ENCODE measurements at regions not wholly inside any gene's neighbourhood (a gene's known extent, or its start where the extent isn't known, plus 50 kb on each side); places are given as distances from the start of the nearest gene placed in this dataset.
"Not testable (repeated sequence)": the region's sequence is repeated elsewhere in the genome, so short reads cannot be mapped to it uniquely, and the experiment has no call there.

DNA sequence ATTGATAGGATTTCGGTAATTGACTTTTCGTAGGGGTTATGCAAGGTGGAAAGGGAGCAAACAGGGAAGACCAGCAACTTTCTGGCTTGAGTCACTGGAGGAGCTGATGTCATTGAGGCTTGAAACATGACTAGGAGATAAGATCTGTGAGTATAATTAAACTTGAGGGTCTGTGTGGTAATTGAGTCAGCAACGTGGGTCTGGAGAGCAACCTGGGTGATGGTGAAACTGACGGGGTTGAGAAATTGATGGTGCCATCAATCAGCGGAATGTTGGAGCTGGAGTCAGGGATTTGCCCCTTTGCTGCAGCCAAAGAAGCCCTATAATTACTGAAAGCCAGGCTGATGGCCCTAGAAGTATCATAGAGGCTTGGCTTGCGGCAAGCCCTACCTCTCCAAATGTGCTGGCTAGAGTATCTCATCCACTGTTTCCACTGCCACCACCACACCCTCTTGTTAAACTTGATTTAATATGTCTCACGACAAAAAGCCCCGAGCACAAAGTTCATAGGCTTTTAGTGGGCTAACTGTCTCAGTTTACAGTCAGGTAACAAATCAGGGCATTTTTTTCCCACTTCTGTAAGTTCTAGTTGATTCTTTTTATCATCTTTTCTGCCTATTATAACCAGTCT lies 186.9 kb upstream of the ELAC2 start:
- DNase-seq = no peak

DNA sequence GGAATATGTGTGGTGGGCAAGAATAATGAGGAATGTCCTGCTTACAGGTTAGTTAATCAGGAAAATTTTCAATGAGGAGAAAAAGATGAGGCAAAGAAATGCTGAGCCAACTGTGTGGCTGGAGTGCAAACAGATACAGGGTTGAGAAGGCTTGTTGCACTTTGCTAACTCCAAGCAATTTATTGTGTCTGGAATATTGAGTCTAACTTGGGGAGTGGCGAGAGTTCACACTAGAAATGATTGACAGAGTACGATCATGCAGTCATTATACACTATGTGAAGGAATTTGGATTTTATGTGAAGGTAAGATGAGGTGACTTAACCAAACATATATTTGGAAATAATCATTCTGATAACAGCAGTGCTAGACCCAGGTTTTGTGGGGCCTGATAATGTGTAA lies 185.0 kb upstream of the ELAC2 start:
- no peak for DNase-seq

DNA sequence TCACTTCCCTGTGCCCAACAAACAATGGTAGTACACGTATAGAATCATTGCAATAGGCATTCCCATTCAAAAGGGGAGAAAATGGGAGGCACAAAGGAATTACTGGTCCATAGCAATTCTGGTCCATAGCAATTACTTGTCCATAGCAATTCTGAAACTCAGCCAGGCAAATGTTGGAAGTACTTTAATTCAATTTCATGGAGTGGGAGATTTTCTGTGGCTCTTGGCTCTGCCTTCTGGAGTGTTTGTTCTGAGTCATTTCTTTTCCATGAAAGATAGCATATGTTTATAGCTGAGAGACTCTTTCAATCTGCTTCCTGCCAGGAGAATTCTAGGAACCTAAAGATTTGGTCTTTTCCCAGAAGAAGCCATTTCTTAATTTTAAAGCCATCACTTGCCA lies 182.8 kb upstream of the ELAC2 start:
- DNase-seq = no peak

DNA sequence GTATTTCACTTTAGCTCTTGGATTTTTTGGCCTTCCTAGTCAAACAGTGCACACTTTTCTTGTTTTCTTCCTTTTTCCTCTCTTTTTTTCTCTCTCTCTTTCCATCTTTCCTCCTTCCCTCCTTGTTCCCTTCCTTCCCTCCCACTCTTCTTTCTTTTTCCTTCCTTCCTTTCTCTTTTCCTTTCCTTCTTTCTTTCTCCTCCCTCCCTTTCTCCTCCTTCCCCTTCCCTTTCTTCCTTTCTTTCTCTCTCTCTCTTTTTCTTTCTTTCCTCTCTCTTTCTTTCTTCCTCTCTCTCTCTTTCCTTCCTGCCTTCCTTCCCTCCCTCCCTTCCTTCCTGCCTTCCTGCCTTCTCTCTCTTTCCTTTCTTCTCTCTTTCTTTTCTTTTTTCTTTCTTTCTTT lies 181.6 kb upstream of the ELAC2 start:
- DNase-seq = no peak

DNA sequence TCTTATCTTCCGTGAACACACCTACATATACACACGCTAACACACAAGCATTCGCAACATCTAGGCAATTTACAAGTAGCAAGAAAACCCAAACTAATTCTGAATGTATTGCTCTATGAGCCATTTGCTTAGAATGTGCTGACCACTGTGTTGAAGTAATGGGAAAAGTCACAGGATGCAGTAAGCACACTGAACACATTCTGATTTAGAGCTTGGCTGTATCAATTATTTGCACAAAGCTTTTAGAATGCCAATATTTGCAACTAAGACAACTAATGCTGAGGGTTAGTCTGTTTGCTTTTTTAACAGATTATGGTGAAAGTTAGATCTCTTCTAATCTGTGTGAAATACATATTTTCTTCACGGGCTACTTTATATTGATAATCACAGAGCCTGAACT lies 179.8 kb upstream of the ELAC2 start:
- no peak for DNase-seq

DNA sequence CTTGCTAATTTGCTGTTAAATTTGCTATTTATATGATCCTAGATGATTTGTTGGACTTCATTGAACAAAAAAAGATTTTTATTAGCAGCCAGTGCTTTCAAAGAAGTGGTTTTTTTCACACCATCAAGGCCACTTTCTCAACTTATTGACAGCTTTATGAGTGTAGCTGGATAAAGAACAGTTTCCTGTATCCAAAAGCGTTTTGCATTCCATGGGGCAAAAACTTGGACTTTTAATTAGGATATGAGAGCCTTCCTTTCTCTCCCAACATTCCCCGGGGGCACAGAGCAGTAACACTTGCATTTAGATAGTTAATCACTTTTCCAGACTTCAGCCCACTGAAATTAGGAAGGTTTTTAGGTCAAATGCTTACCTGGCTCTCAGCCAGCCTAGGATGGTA lies 177.1 kb upstream of the ELAC2 start:
- no peak for DNase-seq

DNA sequence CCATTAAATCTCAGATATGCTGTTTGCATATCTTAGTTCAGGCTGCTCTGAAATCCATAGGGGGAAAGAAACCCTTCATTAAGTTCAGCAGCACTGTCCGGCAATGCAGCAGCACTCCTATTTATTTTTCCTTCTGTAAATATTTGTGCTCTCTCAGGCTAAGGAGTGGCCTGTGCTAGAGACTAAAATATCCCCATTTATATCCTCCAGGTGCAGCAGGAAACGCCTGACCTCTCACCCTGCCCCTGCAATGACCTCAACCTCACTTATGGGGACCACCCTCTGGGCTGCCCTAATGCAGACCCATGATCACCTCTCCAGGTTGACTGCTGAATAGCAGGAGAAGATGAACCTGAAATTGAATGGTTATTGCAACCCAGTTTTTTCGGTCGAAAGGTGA lies 165.0 kb upstream of the ELAC2 start:
- DNase-seq = no peak

DNA sequence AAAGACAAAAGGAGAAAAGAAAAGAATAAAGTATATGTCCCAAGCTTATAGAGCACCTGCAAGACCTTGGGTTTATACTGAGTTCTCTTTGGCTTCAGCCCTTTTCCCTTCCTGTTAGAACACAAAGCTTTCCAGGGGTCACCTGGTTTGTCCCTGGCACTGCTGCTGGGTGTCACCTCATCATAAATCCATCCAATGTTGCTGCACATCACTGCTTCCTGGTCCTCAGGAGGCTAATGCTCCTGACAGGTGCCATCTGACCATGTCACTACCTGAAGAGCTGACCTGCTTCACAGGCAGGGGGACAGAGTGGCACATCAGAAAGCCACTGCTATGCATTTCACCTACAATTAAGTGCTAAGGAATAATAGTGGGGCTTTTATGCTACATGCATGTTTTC lies 164.6 kb upstream of the ELAC2 start:
- DNase-seq = no peak

DNA sequence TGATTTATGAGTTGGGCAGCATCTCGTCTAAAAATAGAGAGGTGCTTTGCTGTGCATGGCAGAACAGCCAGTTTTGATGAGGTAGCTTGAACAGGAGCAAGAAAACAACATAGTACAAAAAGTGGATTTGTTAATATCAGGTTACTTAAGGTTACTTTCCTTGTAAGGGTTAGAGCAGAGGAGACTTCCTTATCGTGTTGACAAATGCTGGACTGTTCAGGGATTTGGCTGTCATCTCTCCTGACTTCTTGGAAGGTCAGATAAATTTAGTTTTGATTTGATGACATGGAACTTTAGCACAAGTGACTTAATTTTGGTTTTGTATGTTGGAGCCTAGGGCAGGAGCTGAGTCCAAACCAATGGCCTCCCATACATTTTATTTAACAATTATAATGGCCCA lies 163.9 kb upstream of the ELAC2 start:
- no peak for DNase-seq

DNA sequence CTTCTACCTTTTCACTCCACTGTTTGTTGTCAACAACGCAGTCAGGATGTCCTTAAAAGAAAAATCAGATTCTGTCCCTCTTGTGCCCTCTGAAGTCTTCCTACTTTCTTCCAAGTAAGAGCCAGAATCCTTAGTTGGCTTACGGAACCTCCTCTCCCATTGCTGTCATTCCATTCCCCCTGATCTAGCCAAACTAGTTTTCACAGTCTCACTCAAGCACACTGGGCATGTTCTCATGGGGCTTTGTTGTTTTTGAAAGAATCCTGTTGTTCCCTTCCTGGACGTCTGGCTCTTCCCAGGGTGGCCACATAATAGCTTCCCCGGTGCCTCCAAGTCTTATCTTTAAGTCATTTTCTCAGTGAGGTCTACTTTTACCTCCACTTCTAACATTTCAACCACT lies 158.6 kb upstream of the ELAC2 start:
- no peak for DNase-seq

DNA sequence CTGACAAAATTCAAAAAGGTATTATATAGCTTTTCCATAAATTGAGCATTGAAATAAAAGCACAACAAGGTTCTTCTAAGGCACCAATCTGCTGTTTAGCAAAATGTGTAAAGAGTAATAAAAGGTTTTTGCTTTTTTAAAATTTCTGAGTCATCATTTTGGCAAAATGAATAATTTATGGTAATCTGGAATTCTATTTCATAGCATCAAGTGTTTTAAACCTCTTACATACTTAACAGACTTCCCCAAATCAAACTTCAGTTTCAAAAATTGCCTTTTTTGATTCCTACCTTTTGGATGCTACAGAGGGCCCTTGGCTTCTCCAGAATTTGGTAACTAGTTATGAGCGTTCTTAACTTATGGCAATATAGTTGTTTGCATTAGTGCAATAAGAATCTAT lies 154.0 kb upstream of the ELAC2 start:
- no peak for DNase-seq

DNA sequence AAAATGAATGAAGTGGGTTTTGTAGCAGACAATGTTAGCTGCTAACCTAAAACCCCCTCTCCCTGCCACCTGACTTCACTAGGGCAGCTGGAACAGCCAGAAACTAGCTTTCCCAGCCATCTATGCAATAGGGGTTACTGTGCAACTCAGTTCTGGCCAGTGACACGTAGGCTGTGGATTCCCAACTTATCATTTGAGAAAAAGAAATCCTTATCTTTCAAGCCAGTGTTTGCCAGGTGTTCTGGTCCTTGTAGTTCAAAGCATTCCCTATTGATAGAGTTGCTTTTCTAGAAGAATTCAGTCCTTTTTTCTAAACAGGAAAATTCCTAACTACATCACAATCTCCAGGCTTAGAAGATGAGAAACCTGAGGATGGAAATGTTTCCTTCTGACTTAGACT lies 144.5 kb upstream of the ELAC2 start:
- DNase-seq = no peak

DNA sequence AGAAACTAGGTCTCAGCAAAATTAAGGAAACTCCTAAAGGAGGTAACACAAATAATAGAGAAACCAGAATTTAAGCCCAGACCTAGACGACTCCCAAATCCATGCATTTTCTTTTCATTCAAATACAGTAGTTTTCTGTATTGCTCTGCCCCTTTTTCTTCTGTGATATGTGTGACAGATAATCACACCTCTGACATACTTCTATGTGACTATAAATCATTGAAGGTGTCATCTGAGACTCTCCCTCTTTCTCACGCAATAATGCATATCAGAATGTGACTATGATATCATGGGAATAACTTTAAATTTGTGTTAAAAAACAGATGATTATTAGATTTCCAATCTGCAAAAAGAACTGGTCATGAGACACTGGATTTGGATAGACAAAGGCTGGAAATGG lies 143.0 kb upstream of the ELAC2 start:
- no peak for DNase-seq

DNA sequence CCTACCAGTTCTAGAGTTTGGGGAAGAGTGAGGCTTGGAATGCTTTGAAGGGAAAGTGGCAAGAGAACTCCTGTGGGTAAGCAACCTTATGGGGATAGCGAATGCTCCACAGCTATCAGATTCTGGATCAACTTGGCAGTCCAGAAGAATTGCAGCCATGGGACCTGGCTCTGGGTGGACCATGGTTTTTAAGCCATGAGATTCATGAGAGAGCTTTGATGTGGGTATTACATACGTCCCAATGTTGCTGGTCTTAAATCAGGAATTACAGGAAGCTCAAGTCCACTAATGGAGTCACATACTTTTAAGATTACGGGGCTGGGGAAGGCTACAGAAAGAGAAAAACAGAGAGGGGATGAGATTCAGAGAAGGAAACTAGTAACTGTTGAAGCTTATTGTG lies 142.5 kb upstream of the ELAC2 start:
- DNase-seq = no peak

DNA sequence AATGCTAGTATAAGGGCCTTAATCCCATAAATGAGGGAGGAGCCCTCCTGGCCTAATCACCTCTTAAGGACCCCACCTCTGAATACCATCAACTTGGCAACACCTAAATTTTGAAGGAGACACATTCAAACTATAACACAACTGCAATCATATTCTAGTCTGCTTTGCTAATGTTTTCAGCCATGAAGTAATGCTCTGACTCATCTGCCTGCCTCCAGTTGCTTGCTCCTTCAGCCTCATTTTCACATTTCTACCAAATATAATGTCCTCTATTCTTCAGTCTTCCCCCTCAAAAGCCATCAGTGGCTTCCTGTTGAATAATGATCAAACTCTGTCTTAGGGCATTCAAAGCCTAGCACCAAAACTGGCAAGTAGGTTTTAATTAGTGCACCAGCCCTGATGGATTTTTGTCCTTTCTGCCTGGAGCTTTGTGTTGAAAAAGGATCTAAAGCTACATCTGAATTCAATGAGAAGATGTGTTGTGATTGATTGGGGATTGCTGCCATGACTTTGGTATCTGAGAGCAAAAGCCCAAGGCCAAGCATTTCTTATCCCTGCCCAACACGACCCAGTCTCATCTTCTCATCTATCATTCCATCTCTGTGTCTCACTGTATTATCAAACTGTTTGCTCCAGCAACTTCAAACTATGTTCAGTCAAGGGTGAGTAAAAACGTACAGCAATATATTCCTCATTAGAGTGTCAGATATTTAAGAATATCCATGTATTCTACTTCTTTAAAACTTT lies 140.8 kb upstream of the ELAC2 start:
- DNase-seq = no peak

DNA sequence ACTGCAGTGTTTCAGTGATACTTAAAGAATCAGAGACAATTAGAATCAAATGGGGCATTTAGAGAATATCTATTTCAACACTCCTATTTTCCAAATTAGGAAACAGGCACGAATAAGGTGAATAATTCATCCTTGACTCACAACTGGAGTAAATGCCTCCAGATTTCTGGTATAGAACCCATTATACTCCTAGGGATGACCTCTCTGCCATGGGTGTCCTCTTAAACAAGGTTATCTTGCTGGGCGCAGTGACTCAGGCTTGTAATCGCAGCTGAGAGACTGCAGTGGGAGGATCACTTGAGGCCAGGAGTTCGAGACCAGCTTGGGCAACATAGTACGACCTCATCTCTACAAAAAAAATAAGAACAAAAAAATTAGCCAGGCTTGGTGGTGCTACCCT lies 139.8 kb upstream of the ELAC2 start:
- DNase-seq = no peak

DNA sequence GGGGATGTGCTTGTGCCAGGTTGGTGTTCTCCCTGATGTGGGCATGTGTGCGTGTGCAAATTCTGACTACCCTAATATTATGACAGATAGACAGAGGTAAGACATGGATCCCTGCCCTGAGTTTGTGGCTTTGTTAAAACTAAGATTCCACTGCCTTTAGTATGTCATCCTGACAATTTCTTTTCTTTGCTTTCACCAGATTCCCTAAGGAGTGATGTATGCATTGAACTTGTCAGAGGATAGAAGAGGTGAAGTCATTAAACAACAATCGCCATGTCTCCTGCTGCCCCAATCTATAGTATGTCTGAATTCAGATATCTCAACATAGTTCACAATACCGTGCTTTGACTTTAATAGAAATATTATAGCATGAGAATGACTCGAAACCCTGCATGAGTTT lies 137.1 kb upstream of the ELAC2 start:
- DNase-seq = no peak

DNA sequence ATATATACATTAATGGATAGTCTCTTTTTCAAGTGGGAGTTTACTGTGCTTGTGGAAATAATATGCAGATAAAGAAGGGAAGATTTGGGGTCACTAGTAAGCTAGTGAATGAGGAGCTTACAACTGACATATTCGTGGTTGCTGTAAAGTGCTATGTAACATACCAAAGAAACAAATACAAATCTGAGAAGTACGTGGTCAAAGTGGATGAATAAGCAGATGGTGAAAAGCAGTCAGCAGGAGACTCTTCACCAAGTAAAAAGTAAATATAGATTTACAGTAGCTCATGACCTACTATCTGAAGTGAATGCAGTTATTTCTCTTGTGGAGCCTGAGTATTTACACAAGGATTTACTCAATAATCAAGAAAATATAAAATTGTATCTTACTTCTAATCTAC lies 136.6 kb upstream of the ELAC2 start:
- DNase-seq = no peak

DNA sequence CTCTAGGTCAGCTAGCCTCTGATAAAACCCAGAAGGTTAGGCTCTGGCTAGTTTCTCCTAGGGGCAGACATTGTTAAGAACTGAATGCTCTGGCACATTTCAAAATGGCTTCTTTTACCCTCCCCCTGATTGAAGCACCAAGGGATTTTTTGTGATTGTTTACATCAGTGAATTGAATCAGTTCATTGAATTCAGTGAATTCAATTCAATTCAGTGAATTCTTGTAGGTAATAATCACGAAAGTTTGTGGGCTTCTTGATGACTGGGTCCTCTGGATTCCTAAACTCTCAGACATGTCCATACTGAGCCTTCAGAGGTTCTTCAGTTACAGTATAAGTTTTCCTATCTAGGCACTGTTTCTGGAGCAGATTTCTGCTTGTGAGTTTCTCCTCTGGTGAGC lies 135.2 kb upstream of the ELAC2 start:
- DNase-seq = no peak

DNA sequence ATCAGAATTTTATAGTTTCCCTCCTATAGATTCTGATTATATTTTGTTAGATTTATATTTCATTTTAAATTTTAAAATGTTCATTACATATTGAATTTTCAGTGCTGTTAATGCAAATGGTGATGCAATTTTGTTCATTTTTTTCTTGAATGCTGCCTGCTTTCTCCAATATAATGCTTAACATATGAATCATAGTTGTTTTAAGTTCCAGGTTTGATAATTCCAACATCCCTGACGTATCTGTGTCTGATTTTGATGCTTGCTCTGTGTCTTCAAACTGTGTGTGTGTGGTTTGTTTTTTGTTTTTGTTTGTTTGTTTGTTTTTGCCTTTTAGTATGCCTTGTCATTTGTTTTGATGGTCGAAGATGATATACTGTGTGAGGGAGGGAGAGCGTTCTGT lies 134.7 kb upstream of the ELAC2 start:
- DNase-seq = no peak

DNA sequence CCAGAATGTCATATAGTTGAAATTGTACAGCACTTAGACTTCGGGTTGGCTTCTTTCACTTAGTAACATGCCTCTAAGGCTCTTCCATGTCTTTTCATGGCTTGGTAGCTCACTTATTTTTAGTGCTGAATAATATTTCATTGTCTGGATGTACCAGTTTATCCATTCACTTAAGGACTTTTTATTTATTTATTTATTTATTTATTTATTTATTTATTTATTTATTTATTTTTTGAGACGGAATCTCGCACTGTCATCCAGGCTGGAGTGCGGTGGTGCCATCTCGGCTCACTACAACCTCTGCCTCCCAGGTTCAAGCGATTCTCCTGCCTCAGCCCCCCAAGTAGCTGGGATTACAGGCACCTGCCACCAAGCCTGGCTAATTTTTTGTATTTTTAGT lies 132.9 kb upstream of the ELAC2 start:
- DNase-seq = not testable (repeated sequence)

DNA sequence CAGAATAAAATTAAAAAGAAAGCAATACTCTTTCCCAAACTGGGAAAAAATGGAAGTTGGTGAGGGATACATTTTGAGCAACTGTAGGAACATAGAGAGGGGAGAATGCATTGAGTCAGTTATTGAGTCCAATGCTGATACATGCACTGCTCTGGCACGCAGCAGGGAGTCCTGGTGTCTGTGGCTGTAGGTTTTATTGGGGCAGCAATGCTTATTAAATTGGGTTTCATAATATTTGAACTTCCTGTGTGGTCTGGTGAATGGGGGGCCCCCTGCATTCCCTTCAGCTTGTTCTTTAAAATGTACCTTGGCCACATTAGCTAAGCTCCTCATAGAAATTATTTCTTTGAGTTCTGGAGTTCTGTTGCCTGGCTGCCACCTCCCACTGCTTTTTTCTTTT lies 125.2 kb upstream of the ELAC2 start:
- DNase-seq = no peak

DNA sequence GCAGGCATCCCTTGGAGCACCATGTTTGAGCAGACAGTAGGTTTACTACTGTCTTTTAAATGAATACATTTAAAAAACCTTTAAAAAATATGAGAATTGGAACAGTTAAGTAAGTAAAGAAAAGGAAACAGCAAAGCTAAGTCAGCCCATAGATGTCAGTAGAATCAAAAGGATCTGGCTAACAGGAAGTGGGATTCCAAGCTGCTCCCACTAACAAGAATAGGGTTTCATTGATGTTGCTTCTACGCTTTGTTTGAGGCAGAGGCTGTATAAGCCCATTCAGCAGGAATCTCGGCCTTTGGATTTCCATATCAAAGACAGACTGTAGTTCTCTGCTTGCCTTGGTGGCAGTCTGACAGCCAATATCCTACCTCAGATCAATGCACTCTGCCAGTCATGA lies 122.9 kb upstream of the ELAC2 start:
- DNase-seq = no peak

DNA sequence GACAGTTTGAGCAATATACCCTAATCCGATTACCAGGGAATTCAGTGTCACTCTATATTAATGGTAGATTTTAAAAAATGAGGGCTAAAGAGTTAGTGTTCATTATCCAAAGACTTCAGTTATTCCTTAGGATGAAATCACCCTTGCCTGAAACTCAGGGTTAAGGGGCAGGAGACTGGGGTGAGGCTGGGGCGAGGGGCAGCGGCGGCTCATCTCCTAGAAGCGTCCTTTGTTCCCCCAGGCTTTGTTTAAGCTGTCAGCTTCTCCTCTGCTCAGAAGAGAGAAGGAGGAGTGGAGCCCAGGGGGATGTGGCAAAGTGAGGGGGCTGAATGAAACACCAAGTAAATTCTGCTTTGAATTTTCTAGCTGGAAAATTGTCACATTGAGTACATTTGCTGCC lies 117.7 kb upstream of the ELAC2 start:
- DNase-seq = no peak

DNA sequence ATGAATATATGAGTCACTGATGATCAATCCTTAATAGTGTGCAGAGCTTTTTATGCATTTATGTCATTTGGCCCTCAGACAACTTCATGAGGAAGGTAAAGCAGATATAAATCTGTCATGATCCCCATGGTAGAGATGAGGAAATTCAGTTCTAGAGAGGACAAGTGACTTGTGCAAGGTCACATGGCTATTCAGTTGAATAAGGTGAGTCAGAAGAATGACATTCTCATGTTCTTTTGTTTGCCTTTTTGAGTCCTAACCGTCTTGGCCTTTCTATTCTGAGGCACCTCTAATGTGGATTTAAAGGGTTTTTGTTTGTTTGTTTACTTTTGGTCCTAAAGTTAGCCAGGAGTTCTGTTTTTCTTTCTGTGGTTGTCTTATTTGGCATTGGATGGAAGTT lies 116.2 kb upstream of the ELAC2 start:
- DNase-seq = no peak

All from NCI-H1048 (cell line).